ENCODE measurements at regions not wholly inside any gene's neighbourhood (a gene's known extent, or its start where the extent isn't known, plus 50 kb on each side); places are given as distances from the start of the nearest gene placed in this dataset.

- Histone ChIP-seq H4K5ac (ENCODE audit: insufficient read length, low read depth, low read length) (no peak overlapping the region), H3K9me3 (ENCODE audit: control insufficient read depth, low read depth, low read length) (no peaks in the 10 kb centered on the region), H3K23me2 (ENCODE audit: insufficient read length, low read depth, low read length, poor library complexity, severe bottlenecking) (no peaks in the 10 kb centered on the region), H3K4me2 (ENCODE audit: insufficient read depth, insufficient read length, low read length) (no peak overlapping the region), H3K56ac (ENCODE audit: insufficient read length, low read depth, low read length) (no peak overlapping the region), H3K27me3 (ENCODE audit: insufficient read depth, low read length) (no peaks in the 10 kb centered on the region), H2BK20ac (ENCODE audit: low read depth, low read length, poor library complexity, severe bottlenecking) (no peak overlapping the region), H2BK15ac (ENCODE audit: low read depth, low read length) (no peak overlapping the region), H2AFZ (ENCODE audit: low read length) (no peak overlapping the region), H3K4ac (ENCODE audit: low read depth, low read length) (no peak overlapping the region), H3K18ac (ENCODE audit: insufficient read length, low read depth, low read length) (no peak overlapping the region), H3K14ac (ENCODE audit: insufficient read depth, low read length) (no peak overlapping the region), H4K8ac (replicated peaks; ENCODE audit: insufficient read length, low read depth, low read length) (no peak overlapping the region), H2BK120ac (ENCODE audit: low read depth, low read length, poor library complexity, severe bottlenecking) (no peak overlapping the region), H3K4me1 (ENCODE audit: insufficient read depth, low read length) (peaks cover 12% of the 10 kb centered on the region), H2BK5ac (ENCODE audit: insufficient read length, low read length) (no peak overlapping the region), H3K27ac (ENCODE audit: insufficient read length, low read depth, low read length) (no peak overlapping the region), H3K23ac (ENCODE audit: insufficient read length, low read depth, low read length) (no peak overlapping the region), H3K9ac (ENCODE audit: extremely low read depth, insufficient read length, low read length) (no peak overlapping the region), H3K79me1 (ENCODE audit: insufficient read depth, low read depth, low read length, poor library complexity, severe bottlenecking) (no peaks in the 10 kb centered on the region), H3T11ph (ENCODE audit: low read length) (no peak overlapping the region), H4K20me1 (ENCODE audit: control insufficient read depth, insufficient read depth, insufficient read length) (no peaks in the 10 kb centered on the region), H2BK12ac (ENCODE audit: insufficient read length, low read depth, low read length) (no peak overlapping the region), H4K91ac (ENCODE audit: insufficient read length, low read depth, low read length) (no peak overlapping the region), H3K79me2 (ENCODE audit: insufficient read depth, low read length) (no peaks in the 10 kb centered on the region; the same call in 1 of the 2 replicates), H2AK5ac (ENCODE audit: insufficient read length, low read length) (no peak overlapping the region)
- Mint-ChIP-seq H3K27me3 (ENCODE audit: low read depth) (peaks cover 3% of the 10 kb centered on the region; the same call in 1 of the 2 replicates), H3K36me3 (ENCODE audit: insufficient read depth in 1 of 3, low read depth in 3 of 3) (0 out of 7 replicates have a peak, but pooled peaks cover 0 to 2% (median 0%) of the 10 kb centered on the region in 3 experiments), H3K9me3 (no peaks in the 10 kb centered on the region; a peak in 1 of 5 replicates), H3K27ac (no peak overlapping the region), H3K4me1 (peaks cover 50 to 66% of the 10 kb centered on the region in 2 experiments), H3K4me3 (no peak overlapping the region)
- no peak for DNase-seq
- no CpG with 5 or more reads among the region's 2 CpGs for WGBS (ENCODE audit: extremely low coverage, insufficient read length, low lambda C conversion rate)
- TF ChIP-seq CTCF (conservative IDR thresholded peaks at IDR 0.05): no peak
Measured at GRCh38 chr6:14386263-14386662, 268.7 kb downstream of the CD83 start.
